HG03135 (cell line): ENCODE measurements at regions not wholly inside any gene's neighbourhood (a gene's known extent, or its start where the extent isn't known, plus 50 kb on each side); places are given as distances from the start of the nearest gene placed in this dataset.
A peak's percentile ranks its signal among the peaks of the same experiment; 100 is the strongest.

ENCODE experiments used
- ATAC-seq: cut with Tn5 transposase; IDR thresholded peaks from one replicate; pipeline ENCODE4 v1.9.1; 2021; ENCODE audit warnings: mild to moderate bottlenecking, moderate library complexity; ENCODE audit not compliant: unreplicated experiment

- no peak for ATAC-seq
These were observed 77.6 kb upstream of the POMGNT2 start for GRCh38 chr3:43183456-43183855.

GRCh38 chr3:43181202-43181821, 75.4 kb upstream of the POMGNT2 start:
- peak; percentile 59 for ATAC-seq

GRCh38 chr3:43180694-43181093, 74.8 kb upstream of the POMGNT2 start:
- ATAC-seq: no peak

- ATAC-seq: peak; percentile 59
These were observed 74.1 kb upstream of the POMGNT2 start for GRCh38 chr3:43180027-43180426.

- no peak for ATAC-seq
These were observed 73.0 kb upstream of the POMGNT2 start for GRCh38 chr3:43178891-43179366.

GRCh38 chr3:43177085-43177484, 71.2 kb upstream of the POMGNT2 start:
- ATAC-seq: no peak

GRCh38 chr3:43176666-43177065, 70.8 kb upstream of the POMGNT2 start:
- ATAC-seq: no peak

- ATAC-seq: no peak
These were observed 69.7 kb upstream of the POMGNT2 start for GRCh38 chr3:43175541-43175940.

- no peak for ATAC-seq
These were observed 68.1 kb upstream of the POMGNT2 start for GRCh38 chr3:43173949-43174348.

- ATAC-seq: no peak
These were observed 65.9 kb upstream of the POMGNT2 start for GRCh38 chr3:43171748-43172147.

- no peak for ATAC-seq
These were observed 64.7 kb upstream of the POMGNT2 start for GRCh38 chr3:43170553-43170952.

- no peak for ATAC-seq
These were observed 64.1 kb upstream of the POMGNT2 start for GRCh38 chr3:43169987-43170386.

- no peak for ATAC-seq
These were observed 60.5 kb upstream of the POMGNT2 start for GRCh38 chr3:43166406-43166805.

GRCh38 chr3:43165786-43166185, 59.9 kb upstream of the POMGNT2 start:
- ATAC-seq: no peak

- ATAC-seq: no peak
These were observed 58.1 kb upstream of the POMGNT2 start for GRCh38 chr3:43163895-43164493.

- no peak for ATAC-seq
These were observed 56.6 kb upstream of the POMGNT2 start for GRCh38 chr3:43162230-43163084.

GRCh38 chr3:43161684-43162229, 55.9 kb upstream of the POMGNT2 start:
- ATAC-seq: no peak

- ATAC-seq: no peak
These were observed 54.8 kb upstream of the POMGNT2 start for GRCh38 chr3:43160664-43161063.

- ATAC-seq: no peak
These were observed 54.0 kb upstream of the POMGNT2 start for GRCh38 chr3:43159876-43160255.

GRCh38 chr3:43159131-43159875, 53.4 kb upstream of the POMGNT2 start:
- ATAC-seq: no peak
